HEK293T (cell line): ENCODE measurements at regions not wholly inside any gene's neighbourhood (a gene's known extent, or its start where the extent isn't known, plus 50 kb on each side); places are given as distances from the start of the nearest gene placed in this dataset.
"Not testable (repeated sequence)": the region's sequence is repeated elsewhere in the genome, so short reads cannot be mapped to it uniquely, and the experiment has no call there.

Experiments used
- CTCF ChIA-PET: fragments of 350-600 bp; formaldehyde crosslinking; extraction: SDS; loops from one replicate; lab custom pipeline; 2021; ENCODE audit warnings: antibody characterized with exemption, inconsistent platforms; lab: Yijun Ruan, JAX
- POLR2A ChIA-PET: fragments of 350-600 bp; formaldehyde crosslinking; extraction: SDS; loops from one replicate; lab custom pipeline; 2020; ENCODE audit warnings: antibody characterized with exemption, inconsistent platforms; lab: Yijun Ruan, JAX
- DNase-seq: peaks from one replicate; pipeline ENCODE4 v3.0.0; 2012; ENCODE audit warnings: mixed read lengths; ENCODE audit errors: extremely low spot score
- ARNT ChIP-seq: fragments of 450-650 bp; IDR thresholded peaks from 2 replicates; pipeline ENCODE4 v1.6.1; 2017; ENCODE audit warnings: mild to moderate bottlenecking
- BHLHE40 ChIP-seq: fragments of 450-650 bp; IDR thresholded peaks from 2 replicates; pipeline ENCODE4 v1.6.1; 2016; ENCODE audit warnings: mild to moderate bottlenecking, moderate library complexity, borderline replicate concordance
- CTBP1 ChIP-seq: fragments of 450-650 bp; IDR thresholded peaks from 2 replicates; pipeline ENCODE4 v1.6.1; 2016; ENCODE audit warnings: borderline replicate concordance
- ELF4 ChIP-seq: fragments of 450-650 bp; IDR thresholded peaks from 2 replicates; pipeline ENCODE4 v1.6.1; 2017; ENCODE audit warnings: antibody characterized with exemption
- FOXA1 ChIP-seq: fragments of 450-650 bp; IDR thresholded peaks from 2 replicates; pipeline ENCODE4 v1.6.1; 2016; ENCODE audit warnings: mild to moderate bottlenecking
- FOXM1 ChIP-seq: fragments of 450-650 bp; IDR thresholded peaks from 2 replicates; pipeline ENCODE4 v1.6.1; 2017; ENCODE audit warnings: mild to moderate bottlenecking, borderline replicate concordance
- HDGF ChIP-seq: fragments of 450-650 bp; IDR thresholded peaks from 2 replicates; pipeline ENCODE4 v1.6.1; 2017; ENCODE audit warnings: antibody characterized with exemption, borderline replicate concordance
- L3MBTL2 ChIP-seq: fragments of 450-650 bp; conservative IDR thresholded peaks from 2 replicates; pipeline ENCODE4 v1.6.1; 2016; ENCODE audit warnings: mild to moderate bottlenecking
- LEF1 ChIP-seq: fragments of 450-650 bp; IDR thresholded peaks from 2 replicates; pipeline ENCODE4 v1.6.1; 2017; ENCODE audit warnings: mild to moderate bottlenecking, borderline replicate concordance
- NFRKB ChIP-seq: fragments of 450-650 bp; IDR thresholded peaks from 2 replicates; pipeline ENCODE4 v1.6.1; 2016; ENCODE audit warnings: mild to moderate bottlenecking, moderate library complexity
- SP1 ChIP-seq: fragments of 450-650 bp; IDR thresholded peaks from 2 replicates; pipeline ENCODE4 v1.6.1; 2017
- SUZ12 ChIP-seq: fragments of 450-650 bp; IDR thresholded peaks from 2 replicates; pipeline ENCODE4 v1.6.1; 2016; ENCODE audit warnings: mild to moderate bottlenecking
- TARDBP ChIP-seq: fragments of 450-650 bp; IDR thresholded peaks from 2 replicates; pipeline ENCODE4 v1.6.1; 2016
- ZNF384 ChIP-seq: fragments of 450-650 bp; IDR thresholded peaks from 2 replicates; pipeline ENCODE4 v1.6.1; 2016
- TF ChIP-seq, protein P1 (sequence below): fragments of 450-650 bp; IDR thresholded peaks from 2 replicates; pipeline ENCODE4 v1.6.1; 2016

DNA sequence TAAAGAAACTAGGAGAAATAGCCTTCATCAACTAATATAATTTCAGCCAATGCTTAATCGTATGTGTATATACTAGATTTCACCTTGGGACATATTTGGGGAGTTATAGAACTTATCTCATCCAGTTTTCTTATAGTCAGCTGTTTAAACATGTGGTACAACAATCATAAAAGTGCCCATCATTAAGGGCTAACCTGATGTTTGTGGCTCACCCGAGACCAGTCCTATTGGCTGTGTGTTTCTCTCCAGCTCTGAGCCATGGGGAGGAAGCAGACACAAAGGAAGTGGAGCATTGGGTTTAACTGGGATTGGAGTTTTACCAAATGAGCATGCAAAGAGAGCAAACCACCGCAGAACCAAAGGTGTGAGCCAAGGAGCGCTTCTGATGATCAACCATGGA, 114.3 kb upstream of the KLF12 start:
- no peak for DNase-seq
- CTCF ChIA-PET = no interaction called here
- POLR2A ChIA-PET = no interaction called here
- no peak for TF ChIP-seq NFRKB
- no peak for TF ChIP-seq FOXA1
- TF ChIP-seq, protein P1, sequence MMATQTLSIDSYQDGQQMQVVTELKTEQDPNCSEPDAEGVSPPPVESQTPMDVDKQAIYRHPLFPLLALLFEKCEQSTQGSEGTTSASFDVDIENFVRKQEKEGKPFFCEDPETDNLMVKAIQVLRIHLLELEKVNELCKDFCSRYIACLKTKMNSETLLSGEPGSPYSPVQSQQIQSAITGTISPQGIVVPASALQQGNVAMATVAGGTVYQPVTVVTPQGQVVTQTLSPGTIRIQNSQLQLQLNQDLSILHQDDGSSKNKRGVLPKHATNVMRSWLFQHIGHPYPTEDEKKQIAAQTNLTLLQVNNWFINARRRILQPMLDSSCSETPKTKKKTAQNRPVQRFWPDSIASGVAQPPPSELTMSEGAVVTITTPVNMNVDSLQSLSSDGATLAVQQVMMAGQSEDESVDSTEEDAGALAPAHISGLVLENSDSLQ = no peak
- TF ChIP-seq ZNF384 = no peak
- TF ChIP-seq SUZ12 = no peak
- no peak for TF ChIP-seq TARDBP
- no peak for TF ChIP-seq ARNT
- TF ChIP-seq ELF4 = no peak
- TF ChIP-seq HDGF = no peak
- TF ChIP-seq FOXM1 = no peak

DNA sequence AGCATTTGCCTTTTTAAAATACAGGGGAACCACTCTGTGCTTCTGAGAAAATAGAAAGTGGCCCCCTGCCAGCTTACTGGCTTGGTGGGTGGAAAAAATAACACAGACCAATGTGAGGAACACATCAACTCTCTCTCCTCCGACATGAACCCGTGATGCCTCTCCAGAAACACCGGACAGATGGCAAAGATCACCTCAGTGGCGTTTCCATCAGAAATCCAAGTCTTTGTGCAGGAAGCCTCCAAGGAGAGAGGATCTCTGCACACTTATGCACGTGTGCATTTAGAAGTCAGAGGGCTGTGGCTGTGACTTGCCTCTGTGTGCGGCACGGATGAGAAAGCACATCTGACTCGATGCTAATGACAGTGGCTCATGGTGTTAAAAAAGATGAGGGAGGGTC, 112.3 kb upstream of the KLF12 start:
- ChIA-PET CTCF (no interaction called here), POLR2A (no interaction called here)
- TF ChIP-seq ZNF384 (no peak), FOXA1 (no peak), NFRKB (no peak), CTBP1 (no peak), FOXM1 (no peak), BHLHE40 (no peak), SP1 (no peak), HDGF (no peak)
- TF ChIP-seq, protein P1 = no peak
- DNase-seq = no peak

DNA sequence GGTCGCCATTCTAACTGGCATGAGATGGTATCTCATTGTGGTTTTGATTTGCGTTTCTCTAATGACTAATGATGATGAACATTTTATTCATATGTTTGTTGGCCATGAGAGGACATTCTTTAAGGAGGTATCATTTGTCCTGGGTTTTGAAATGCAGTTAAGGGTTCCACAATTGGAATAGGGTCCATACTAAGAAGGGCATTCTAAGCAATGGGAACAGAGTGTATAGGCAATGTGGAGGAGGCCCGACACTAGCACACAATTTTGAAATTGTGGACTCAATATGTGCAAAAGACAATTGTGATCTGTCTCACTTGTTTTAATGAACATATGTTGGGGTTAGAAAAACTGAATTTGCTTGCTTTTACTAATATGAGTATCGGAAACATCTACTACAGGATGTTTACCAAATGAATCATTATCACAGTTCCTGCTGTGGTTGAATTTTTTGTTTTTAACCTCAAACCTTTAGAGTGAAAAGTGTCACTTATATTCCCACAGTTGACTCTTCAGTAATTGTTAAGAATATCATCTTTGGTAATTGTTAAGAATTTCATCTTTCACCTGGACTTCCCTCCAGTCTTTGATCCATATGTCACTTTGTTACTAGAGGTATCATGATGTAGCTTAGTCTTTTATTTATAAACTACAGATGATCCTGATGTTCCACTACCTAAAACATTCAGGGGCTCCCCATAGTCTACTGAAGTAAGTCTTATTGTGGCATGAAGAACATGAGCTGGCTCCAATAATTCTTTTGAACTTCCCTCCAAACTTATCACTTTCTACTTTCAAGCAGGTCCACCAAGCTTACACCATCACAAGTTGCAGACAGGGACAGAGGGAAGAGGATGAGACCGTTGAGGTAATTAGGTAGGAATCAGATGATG, 109.7 kb upstream of the KLF12 start:
- ChIA-PET CTCF (no interaction called here), POLR2A (no interaction called here)
- DNase-seq = no peak
- TF ChIP-seq FOXA1 = no peak
- TF ChIP-seq SP1 = no peak
- TF ChIP-seq FOXM1 = no peak

DNA sequence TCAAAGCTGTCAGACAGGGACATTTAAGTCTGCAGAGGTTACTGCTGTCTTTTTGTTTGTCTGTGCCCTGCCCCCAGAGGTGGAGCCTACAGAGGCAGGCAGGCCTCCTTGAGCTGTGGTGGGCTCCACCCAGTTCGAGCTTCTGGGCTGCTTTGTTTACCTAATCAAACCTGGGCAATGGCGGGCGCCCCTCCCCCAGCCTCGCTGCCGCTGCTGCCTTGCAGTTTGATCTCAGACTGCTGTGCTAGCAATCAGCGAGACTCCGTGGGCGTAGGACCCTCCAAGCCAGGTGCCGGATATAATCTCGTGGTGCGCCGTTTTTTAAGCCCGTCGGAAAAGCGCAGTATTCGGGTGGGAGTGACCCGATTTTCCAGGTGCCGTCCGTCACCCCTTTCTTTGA, 107.1 kb upstream of the KLF12 start:
- CTCF ChIA-PET, DNase-seq, POLR2A ChIA-PET: not testable (repeated sequence)

DNA sequence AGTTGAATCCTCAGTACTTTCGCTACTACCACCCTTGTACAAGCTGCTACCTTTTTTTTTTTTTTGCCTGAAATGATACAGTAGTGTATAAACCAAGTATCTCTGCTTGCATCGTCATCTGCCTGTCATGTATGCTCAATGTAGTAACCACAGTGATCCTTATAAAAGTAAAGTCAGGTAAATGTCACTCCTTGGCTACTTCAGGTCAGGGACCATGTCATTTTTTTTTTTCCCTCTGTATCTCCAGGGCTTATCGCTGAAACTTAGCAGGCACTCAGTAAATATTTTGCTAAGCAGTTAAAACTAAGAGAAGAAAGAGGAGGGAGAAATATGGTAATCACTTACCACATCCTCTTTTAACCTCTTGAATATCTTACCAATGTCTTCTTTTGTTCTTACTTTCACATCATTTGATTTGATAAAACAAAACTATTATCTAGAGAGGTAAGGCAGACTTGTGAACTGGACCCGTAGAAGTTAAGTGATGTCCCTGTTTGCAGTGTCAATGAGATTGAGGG, 96.8 kb upstream of the KLF12 start:
- DNase-seq = no peak
- ChIA-PET CTCF (no interaction called here), POLR2A (no interaction called here)
- TF ChIP-seq, protein P1 = no peak

DNA sequence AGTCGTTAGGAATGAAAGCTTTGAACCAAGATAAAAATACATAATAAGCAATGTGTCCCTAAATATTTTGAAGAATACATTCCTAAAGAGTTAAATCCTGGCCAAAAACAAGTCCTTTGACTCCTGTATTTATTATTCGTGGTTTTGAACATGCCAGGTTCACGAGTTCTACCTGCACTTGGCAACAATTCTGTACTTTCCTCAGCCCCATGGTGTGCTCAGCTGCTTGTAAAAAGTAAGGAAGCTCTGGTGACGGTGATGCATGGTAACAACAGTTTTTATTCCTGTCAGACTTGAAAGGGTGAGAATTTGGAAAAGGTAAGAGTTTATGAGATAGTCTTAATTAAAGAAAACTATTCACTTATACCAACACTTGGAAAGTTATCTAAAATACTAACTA, 95.0 kb upstream of the KLF12 start:
- ChIA-PET CTCF (no interaction called here), POLR2A (no interaction called here)
- no peak for TF ChIP-seq BHLHE40
- TF ChIP-seq LEF1 = no peak
- TF ChIP-seq ARNT = no peak
- no peak for TF ChIP-seq HDGF
- no peak for DNase-seq

DNA sequence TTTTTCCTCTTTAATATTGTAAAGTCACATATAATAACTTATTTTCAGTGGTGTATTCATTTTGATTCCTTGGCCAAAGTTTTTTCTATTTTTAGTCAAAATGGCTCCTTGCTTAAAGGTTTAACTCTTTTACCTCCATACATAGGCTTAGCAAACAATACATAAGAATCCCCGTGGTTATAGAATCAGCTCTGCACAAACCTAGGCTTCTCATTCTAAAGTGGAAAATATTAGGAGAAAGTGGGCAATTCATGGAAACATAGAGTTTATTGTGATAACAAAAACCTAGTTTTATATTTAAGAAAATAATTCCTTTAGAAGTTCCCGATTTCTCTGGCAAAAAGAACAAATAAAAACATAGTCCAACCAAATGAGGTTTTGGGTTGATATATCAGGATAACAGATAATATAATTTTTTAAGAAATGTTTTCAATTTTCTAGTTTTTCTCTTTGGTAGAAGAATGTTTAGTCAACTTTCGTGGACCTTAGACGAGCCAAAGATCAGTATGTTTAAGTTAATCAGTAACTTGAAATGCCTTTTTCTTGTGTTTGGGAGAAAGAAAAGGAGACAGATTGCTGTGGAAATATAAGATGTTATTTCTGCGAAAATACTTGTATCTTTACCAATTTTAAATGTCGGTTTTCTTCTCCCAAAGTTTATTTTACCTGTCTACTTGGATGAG, 93.4 kb upstream of the KLF12 start:
- POLR2A ChIA-PET = no interaction called here
- CTCF ChIA-PET = interaction anchor here (0.5 kb wide), 1 partner anchor 1157 kb away, joined by 7 read pairs; no protein-coding TSS in a partner anchor
- TF ChIP-seq ARNT (no peak), LEF1 (no peak), L3MBTL2 (no peak), ELF4 (no peak), SUZ12 (no peak), BHLHE40 (no peak)
- no peak for DNase-seq
